HG03469 (cell line): ENCODE measurements at regions not wholly inside any gene's neighbourhood (a gene's known extent, or its start where the extent isn't known, plus 50 kb on each side); places are given as distances from the start of the nearest gene placed in this dataset.

Source experiments
- ATAC-seq: cut with Tn5 transposase; IDR thresholded peaks from one replicate; pipeline ENCODE4 v1.9.1; 2021; ENCODE audit warnings: mild to moderate bottlenecking, moderate library complexity, moderate number of reproducible peaks; ENCODE audit not compliant: unreplicated experiment

- ATAC-seq = no peak
Observed at GRCh38 chr9:20054734-20055133, 265.9 kb upstream of the SLC24A2 start.

DNA sequence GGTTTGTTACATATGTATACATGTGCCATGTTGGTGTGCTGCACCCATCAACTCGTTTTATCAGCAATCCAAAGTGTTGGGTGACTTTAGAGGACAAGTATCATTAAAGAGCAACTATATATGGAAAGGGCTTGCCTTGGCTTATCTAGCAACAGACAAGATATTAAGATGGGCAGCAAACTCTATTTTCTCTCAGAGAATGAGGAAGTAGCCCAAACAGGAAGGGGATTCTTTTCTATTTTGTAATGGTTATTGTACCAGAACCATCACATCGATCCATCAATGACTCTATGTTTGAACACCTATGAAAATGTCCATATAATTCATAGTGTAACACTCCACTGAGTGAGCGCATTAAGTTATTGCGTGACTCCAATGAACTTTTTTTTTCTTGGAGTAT is 260.1 kb upstream of the SLC24A2 start:
- no peak for ATAC-seq

DNA sequence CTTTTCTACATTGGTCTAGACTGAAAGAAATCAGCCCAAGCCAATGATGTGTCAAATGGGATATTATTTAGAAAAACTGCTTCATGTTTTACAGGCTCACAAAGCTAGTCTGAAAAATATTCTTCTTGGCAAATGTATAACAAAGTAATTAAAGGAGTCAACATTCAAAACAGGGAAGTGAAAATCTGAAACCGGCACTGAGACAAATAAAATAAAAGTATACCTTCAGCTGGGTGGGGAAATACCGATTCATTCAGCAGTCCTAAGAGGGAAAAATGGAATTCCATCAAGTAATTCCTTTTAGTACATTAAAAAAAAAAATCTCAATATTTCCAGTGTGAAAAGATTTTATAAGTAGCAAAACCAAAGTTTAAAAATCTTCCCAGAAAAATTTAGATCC is 259.6 kb upstream of the SLC24A2 start:
- ATAC-seq = no peak

GRCh38 chr9:20044686-20045085 is 255.8 kb upstream of the SLC24A2 start:
- ATAC-seq = no peak

DNA sequence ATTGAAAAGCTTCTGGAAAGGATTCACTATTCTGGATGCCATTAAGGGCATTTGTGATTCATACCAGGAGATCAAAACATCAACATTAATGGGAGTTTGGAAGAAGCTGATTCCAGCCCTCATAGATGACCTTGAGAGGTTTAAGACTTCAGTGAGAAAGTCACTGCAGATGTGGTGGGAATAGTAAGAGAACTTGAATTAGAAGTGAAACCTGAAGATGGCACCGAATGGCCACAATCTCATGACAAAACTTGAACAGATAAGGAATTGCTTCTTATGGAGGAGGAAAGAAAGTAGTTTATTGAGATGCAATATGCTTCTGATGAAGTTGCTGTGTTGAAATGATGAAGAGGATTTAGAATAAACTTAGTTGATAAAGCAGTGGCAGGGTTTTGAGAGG is 254.6 kb upstream of the SLC24A2 start:
- ATAC-seq = peak; percentile 24

- peak; percentile 69 for ATAC-seq
Observed at GRCh38 chr9:20043035-20043434, 254.2 kb upstream of the SLC24A2 start.

DNA sequence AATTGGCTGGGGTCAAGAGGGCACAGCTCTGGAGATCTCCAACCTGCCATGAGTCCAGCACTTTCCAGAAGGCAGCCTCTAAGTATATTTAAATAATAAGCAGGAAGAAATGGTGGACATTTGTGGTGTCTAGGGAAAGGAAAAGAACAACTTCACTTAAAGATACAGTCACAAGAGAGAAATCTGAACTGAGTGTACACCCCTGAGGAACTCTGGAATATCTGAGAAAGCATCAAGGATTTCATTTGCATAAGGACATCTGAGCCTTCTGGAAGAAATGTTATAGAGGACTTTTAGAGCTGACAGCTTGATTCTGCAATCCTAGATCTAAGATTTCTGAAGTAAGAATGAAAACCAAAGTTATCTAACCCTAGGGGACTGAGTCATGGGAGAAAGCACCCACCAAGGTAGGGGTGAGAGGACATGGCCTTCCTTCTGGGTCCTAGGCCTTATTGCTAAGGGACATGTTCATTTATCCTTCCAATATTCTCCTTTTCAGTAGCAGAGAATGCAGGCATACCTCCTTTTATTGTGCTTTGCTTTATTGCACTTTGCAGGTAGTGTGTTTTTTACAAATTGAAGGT is 253.4 kb upstream of the SLC24A2 start:
- ATAC-seq = no peak

DNA sequence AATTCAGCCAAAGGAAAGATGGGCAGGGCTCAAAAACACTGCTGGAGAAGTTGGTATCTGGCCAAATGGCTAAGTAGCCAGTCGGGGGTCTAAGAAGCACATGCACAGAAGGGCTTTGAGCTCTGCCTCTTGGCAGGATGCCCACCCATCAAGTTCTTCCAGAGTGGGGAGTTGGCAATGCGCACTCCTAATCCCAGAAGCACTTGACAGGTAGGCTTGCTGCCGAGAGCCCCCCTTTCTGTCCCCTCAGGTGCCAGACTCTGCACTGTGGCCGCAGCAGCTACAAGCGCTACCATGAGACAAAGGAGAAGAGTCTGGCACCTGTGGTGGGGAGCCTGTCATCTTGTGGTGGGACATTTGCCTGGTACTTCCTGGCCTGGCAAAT is 252.9 kb upstream of the SLC24A2 start:
- ATAC-seq = no peak

- ATAC-seq = no peak
Observed at GRCh38 chr9:20040991-20041696, 252.3 kb upstream of the SLC24A2 start.

DNA sequence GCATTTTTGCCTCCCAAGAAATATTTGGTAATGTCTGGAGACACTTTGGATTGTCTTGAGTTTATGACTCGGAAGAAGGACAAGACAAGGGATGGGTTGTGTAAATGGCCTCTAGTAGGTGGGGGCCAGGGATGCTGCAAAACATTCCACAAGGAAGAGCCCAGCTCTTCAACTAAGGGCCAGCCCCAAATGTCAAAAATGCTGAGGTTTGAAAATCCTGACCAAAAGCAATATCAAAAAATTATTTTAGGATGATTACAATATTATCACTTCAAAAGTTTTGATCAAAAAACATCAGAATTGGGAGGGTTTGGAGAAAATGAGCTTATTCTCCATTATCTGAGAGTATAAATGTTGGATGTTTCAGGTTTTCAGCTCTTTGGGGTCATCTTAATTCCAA is 248.9 kb upstream of the SLC24A2 start:
- no peak for ATAC-seq

DNA sequence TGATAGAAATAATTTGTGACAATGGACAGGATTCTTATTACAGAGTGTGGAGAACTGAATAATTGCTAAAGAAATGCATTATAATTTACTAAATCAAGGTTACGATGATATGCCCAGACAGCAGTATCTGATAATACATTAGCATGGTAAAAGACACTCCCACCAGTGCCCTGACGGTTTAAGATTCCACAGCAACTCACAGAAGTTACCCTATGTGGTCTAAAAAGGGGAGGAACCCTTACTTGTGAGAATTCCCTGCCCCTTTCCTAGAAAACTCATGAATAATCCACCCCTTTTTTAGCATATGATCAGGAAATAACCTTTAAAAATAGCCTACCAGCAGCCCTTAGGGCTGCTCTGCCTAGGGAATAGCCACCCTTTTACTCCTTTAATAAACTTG is 244.7 kb upstream of the SLC24A2 start:
- no peak for ATAC-seq

GRCh38 chr9:20032413-20033006 is 243.7 kb upstream of the SLC24A2 start:
- no peak for ATAC-seq

DNA sequence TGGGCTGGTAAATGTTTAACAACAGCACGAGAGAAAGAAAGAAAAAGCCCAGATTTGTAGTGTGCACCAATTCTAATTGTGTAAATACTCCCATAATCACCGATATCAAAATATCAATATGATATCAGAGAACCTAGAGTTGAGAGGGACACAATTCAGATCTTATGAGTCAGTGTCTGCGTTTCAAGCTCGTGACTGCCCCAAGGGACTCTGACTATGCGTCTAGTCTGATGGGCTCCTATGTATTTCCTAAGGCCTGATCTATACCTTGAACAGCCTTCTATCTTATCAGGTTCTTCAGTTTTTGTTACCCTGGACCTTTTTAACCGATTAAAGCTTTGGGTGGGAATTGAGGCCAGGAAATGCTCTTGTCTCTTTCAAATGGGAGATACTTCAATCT is 243.0 kb upstream of the SLC24A2 start:
- ATAC-seq = no peak

- no peak for ATAC-seq
Observed at GRCh38 chr9:20030671-20031070, 241.8 kb upstream of the SLC24A2 start.

DNA sequence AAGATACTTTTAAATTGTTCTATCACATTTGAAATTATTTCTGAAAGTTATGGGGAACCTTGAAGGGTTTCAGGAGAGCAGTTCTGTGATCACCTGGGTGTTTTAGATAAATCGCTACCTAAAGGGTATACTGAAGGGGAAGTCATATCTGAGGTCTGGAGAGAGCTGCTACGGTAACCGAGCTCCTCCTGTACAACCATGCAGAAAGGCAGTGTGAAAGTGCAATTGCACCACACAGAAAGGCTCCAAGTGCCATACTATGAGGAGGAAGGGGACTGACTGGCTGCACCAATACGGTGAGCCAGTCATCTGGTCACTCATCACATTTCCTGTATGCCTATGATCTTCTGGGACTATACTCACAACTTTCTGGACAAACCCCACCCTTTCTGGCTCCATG is 241.4 kb upstream of the SLC24A2 start:
- ATAC-seq = no peak

DNA sequence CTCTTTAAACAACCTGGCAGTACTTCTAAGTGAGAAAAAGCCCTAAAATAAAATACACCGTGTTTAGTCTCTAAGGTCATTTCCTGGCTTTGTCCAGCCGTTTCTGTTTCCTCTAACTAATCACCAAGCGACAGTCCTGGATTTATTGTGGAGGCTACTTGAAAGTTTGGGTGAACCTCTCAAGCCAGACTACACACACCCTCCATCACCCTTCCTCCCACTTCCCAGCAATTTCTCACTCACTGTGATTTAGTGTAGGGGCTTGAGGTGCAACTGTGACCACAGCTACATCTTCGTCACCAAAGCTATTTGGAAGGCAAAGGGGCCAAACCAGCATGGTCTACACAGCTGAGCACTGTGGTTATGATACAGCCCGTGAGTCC is 240.0 kb upstream of the SLC24A2 start:
- ATAC-seq = no peak

GRCh38 chr9:20028192-20028848 is 239.5 kb upstream of the SLC24A2 start:
- no peak for ATAC-seq

DNA sequence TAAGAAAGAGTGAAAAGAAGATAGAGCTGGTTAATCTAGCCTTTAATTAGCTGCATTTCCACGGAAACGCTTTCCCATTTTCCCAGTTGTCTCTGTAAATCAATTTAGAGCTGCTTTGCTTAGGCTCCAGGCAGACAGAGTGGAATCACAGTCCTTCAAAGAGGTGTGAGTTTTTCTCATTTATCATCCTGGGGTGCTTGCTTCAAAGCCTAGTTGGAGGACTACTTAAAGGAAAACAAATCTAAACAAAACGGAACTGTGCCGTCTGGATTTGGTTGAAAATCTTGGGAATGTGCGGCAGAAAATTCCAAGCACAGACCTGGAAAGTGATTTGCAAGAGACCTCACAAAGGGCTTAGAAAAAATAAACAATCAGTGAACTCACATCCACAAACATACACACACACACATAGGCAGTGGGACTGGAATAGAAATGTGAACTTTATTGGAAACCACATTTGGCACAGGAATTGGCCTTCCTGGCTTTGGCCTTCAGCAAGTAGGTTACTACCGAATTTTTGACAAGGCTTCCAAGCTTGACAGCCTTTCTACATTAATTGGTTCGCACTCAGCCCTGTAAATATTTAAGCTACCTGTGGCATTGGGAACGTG is 235.2 kb upstream of the SLC24A2 start:
- no peak for ATAC-seq

DNA sequence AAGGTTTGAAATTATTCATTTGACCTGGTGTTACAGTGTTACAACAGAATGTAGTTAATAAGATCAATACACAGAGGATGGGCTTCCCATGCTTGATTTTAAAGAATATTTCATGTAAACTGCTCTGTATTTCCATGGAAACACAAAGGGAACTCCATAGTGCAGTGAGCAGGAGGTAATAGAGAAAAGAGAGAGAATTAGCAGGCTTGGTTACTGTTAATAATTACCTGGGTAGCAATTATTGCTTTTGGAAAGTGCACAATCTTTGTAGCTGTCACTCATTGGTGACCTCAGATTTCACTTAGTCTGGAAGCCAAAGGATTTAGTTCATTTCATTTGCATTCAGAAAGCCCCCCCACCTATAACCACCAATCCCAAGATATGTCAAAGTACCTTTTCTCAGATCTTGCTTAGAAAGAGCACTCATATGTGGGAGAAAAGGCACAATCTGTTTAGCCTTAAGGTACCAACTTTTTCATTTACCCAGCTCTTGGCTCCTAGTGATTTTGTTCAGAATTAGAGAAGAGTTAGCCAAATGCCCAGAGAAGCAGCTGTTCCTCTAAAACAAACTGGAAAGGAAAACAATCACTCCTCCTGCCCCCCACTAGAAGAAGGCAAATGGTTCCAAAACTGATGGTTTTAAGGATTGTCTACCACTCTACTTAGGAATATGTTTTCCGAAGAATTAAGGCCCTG is 234.5 kb upstream of the SLC24A2 start:
- no peak for ATAC-seq

- ATAC-seq = no peak
Observed at GRCh38 chr9:20022410-20022809, 233.6 kb upstream of the SLC24A2 start.

- no peak for ATAC-seq
Observed at GRCh38 chr9:20016611-20017010, 227.8 kb upstream of the SLC24A2 start.
